ENCODE measurements at regions not wholly inside any gene's neighbourhood (a gene's known extent, or its start where the extent isn't known, plus 50 kb on each side); places are given as distances from the start of the nearest gene placed in this dataset.
"Not testable (repeated sequence)": the region's sequence is repeated elsewhere in the genome, so short reads cannot be mapped to it uniquely, and the experiment has no call there.

DNA sequence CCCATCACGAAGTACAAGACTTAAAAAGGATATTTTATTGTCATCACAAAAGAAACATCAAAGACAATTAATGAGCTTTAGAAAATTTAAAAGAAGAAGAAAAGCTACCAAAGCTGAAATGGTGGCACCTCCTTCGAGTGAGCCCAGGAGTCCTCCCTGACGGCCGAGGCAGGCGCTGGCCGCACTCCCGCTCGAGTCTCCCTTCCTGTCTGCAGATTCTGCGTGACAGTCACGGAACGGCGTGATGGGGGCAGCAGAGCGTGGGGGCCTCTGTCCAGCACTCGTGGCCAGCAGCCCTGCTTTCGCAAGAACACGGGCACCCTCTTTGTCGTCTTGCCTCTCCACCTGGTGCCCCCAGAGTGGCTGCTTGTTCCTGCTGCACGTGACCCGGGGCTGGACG, 209.9 kb downstream of the TMEM121 start:
- TF ChIP-seq CTCF, POLR2A (IDR thresholded peaks at IDR 0.05): not testable (repeated sequence)

Measured in testis (tissue), 2 donors.